ENCODE measurements at regions not wholly inside any gene's neighbourhood (a gene's known extent, or its start where the extent isn't known, plus 50 kb on each side); places are given as distances from the start of the nearest gene placed in this dataset.

DNA sequence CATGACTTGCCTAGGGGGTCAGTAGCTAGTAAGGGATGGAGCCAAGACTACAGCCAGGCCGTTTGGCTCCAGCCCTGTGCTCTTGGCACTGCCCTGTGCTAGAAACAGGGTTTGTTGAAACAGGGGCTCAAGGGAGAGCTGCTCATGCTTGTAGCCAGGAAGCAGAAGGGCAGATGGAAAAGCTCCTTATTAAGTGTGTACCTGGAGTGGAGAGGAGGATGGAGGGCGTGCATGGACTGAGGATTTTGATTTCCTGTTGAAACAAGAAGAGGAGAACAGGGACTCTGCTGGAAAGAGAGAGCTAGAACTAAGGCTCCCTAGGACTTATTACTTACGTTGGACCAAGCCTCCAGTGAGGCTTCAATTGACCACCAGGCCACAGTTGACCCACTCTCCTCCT lies 363.0 kb downstream of the MID1IP1 start:
- TF ChIP-seq EZH2 (IDR thresholded peaks at IDR 0.05; ENCODE audit: low read length) = no peak
- TF ChIP-seq, protein P1, sequence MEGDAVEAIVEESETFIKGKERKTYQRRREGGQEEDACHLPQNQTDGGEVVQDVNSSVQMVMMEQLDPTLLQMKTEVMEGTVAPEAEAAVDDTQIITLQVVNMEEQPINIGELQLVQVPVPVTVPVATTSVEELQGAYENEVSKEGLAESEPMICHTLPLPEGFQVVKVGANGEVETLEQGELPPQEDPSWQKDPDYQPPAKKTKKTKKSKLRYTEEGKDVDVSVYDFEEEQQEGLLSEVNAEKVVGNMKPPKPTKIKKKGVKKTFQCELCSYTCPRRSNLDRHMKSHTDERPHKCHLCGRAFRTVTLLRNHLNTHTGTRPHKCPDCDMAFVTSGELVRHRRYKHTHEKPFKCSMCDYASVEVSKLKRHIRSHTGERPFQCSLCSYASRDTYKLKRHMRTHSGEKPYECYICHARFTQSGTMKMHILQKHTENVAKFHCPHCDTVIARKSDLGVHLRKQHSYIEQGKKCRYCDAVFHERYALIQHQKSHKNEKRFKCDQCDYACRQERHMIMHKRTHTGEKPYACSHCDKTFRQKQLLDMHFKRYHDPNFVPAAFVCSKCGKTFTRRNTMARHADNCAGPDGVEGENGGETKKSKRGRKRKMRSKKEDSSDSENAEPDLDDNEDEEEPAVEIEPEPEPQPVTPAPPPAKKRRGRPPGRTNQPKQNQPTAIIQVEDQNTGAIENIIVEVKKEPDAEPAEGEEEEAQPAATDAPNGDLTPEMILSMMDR (optimal IDR thresholded peaks at IDR 0.05 in 1 of 3, IDR thresholded peaks at IDR 0.05 in 1 of 3, conservative IDR thresholded peaks at IDR 0.05 in 1 of 3; ENCODE audit: extremely low read depth in 1 of 3, insufficient read depth in 2 of 3, low read length in 3 of 3) = no peak
- FAIRE-seq (no peak), DNase-seq (ENCODE audit: low read depth, low spot score) (no peak)
- H3K79me2 ChIP-seq (ENCODE audit: control insufficient read depth, insufficient read depth, low read length) = no peaks in the 10 kb centered on the region
- H3K9ac ChIP-seq (ENCODE audit: control insufficient read depth, extremely low read depth, insufficient read depth, low read length) = no peak overlapping the region
- H4K20me1 ChIP-seq (ENCODE audit: control insufficient read depth, extremely low read depth, insufficient read depth, low read length) = no peaks in the 10 kb centered on the region
- no peak overlapping the region for H3K4me3 ChIP-seq (ENCODE audit: control insufficient read depth in 2 of 3, extremely low read depth in 1 of 3, insufficient read depth in 2 of 3, low read depth in 1 of 3, low read length in 3 of 3)
- no peaks in the 10 kb centered on the region for H3K36me3 ChIP-seq (ENCODE audit: control insufficient read depth in 2 of 2, extremely low read depth in 1 of 2, insufficient read depth in 2 of 2, low read length in 2 of 2)
- H3K4me1 ChIP-seq (ENCODE audit: control insufficient read depth, extremely low read depth, insufficient read depth, low read length) = no peaks in the 10 kb centered on the region
- dilution Hi-C loops (cut with MboI; ENCODE audit: extremely low pct_ligation_motif_present, low sequenced_read_pairs) = no loop called here
- no peak overlapping the region for H3K27ac ChIP-seq (ENCODE audit: control insufficient read depth, insufficient read depth, low read length)
- H3K27me3 ChIP-seq (ENCODE audit: control insufficient read depth, extremely low read depth, insufficient read depth, low read length) = peaks cover 25% of the 10 kb centered on the region
- no peak overlapping the region for H2AFZ ChIP-seq (ENCODE audit: control insufficient read depth, low read length)
- no peaks in the 10 kb centered on the region for H3K9me1 ChIP-seq (ENCODE audit: control insufficient read depth, extremely low read depth, insufficient read depth, low read length)
- no peaks in the 10 kb centered on the region for H3K9me3 ChIP-seq (ENCODE audit: control insufficient read depth, low read depth, low read length)
- H3K4me2 ChIP-seq (ENCODE audit: control insufficient read depth, extremely low read depth, insufficient read depth, low read depth, low read length) = no peak overlapping the region

DNA sequence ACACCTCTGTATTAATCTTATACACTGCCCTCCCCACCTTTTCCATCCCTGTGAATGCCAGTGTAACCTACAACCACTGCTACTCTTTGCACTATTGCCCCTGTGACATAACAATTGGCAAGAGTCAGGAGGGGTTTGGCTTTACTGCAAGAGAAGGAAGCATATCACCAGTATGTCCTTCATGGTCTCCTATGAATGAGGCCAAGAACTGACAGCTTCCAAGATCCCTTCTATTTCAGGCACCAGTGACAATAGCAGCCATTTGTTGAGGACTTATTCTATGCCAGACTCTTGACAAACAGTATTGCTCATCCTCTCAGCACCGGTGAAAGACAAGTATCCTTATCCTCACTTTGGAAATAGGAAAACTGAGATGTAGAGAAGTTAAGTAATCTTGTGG lies 363.9 kb downstream of the MID1IP1 start:
- Histone ChIP-seq H4K20me1 (ENCODE audit: control insufficient read depth, extremely low read depth, insufficient read depth, low read length) (no peaks in the 10 kb centered on the region), H3K4me3 (ENCODE audit: control insufficient read depth in 2 of 3, extremely low read depth in 1 of 3, insufficient read depth in 2 of 3, low read depth in 1 of 3, low read length in 3 of 3) (no peak overlapping the region), H3K9me3 (ENCODE audit: control insufficient read depth, low read depth, low read length) (no peaks in the 10 kb centered on the region), H3K9me1 (ENCODE audit: control insufficient read depth, extremely low read depth, insufficient read depth, low read length) (no peaks in the 10 kb centered on the region), H3K27me3 (ENCODE audit: control insufficient read depth, extremely low read depth, insufficient read depth, low read length) (peaks cover 25% of the 10 kb centered on the region), H2AFZ (ENCODE audit: control insufficient read depth, low read length) (no peak overlapping the region), H3K9ac (ENCODE audit: control insufficient read depth, extremely low read depth, insufficient read depth, low read length) (no peak overlapping the region), H3K4me2 (ENCODE audit: control insufficient read depth, extremely low read depth, insufficient read depth, low read depth, low read length) (no peak overlapping the region), H3K79me2 (ENCODE audit: control insufficient read depth, insufficient read depth, low read length) (no peaks in the 10 kb centered on the region), H3K4me1 (ENCODE audit: control insufficient read depth, extremely low read depth, insufficient read depth, low read length) (no peaks in the 10 kb centered on the region), H3K27ac (ENCODE audit: control insufficient read depth, insufficient read depth, low read length) (no peak overlapping the region), H3K36me3 (ENCODE audit: control insufficient read depth in 2 of 2, extremely low read depth in 1 of 2, insufficient read depth in 2 of 2, low read length in 2 of 2) (no peaks in the 10 kb centered on the region)
- no peak for FAIRE-seq
- dilution Hi-C loops (cut with MboI; ENCODE audit: extremely low pct_ligation_motif_present, low sequenced_read_pairs) = no loop called here
- no peak for DNase-seq (ENCODE audit: low read depth, low spot score)
- TF ChIP-seq, protein P1 (optimal IDR thresholded peaks at IDR 0.05 in 1 of 3, IDR thresholded peaks at IDR 0.05 in 1 of 3, conservative IDR thresholded peaks at IDR 0.05 in 1 of 3; ENCODE audit: extremely low read depth in 1 of 3, insufficient read depth in 2 of 3, low read length in 3 of 3) = no peak
- no peak for TF ChIP-seq EZH2 (IDR thresholded peaks at IDR 0.05; ENCODE audit: low read length)

Measured in keratinocyte (primary cell).